ENCODE measurements at regions not wholly inside any gene's neighbourhood (a gene's known extent, or its start where the extent isn't known, plus 50 kb on each side); places are given as distances from the start of the nearest gene placed in this dataset.

DNA sequence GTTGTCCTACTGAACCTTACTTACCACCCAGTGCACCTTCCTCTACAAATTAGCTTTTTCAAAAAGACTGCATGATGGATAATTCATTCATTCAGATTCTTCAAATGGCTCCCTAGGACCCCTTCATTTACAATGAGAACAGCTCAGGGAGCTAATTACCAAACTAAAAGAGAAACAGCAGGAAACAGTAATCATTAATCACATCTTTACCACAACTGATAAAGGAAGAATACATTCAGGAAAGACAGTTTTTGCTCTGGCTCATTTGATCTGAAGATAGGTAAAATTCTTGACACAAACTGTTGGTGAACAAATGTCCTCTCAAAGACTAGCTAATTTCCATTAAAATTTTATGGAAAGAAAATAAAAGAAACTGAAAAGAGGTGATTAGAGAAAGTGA lies 1652.7 kb upstream of the LRRTM3 start:
- TF ChIP-seq, protein P1, sequence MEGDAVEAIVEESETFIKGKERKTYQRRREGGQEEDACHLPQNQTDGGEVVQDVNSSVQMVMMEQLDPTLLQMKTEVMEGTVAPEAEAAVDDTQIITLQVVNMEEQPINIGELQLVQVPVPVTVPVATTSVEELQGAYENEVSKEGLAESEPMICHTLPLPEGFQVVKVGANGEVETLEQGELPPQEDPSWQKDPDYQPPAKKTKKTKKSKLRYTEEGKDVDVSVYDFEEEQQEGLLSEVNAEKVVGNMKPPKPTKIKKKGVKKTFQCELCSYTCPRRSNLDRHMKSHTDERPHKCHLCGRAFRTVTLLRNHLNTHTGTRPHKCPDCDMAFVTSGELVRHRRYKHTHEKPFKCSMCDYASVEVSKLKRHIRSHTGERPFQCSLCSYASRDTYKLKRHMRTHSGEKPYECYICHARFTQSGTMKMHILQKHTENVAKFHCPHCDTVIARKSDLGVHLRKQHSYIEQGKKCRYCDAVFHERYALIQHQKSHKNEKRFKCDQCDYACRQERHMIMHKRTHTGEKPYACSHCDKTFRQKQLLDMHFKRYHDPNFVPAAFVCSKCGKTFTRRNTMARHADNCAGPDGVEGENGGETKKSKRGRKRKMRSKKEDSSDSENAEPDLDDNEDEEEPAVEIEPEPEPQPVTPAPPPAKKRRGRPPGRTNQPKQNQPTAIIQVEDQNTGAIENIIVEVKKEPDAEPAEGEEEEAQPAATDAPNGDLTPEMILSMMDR (IDR thresholded peaks at IDR 0.05): no peak
- TF ChIP-seq POLR2A (IDR thresholded peaks at IDR 0.05): no peak

Measured in esophagus squamous epithelium (tissue), 4 donors.